AG04450 (cell line): ENCODE measurements at regions not wholly inside any gene's neighbourhood (a gene's known extent, or its start where the extent isn't known, plus 50 kb on each side); places are given as distances from the start of the nearest gene placed in this dataset.

Source experiments
- CTCF ChIA-PET: fragments of 300-600, 350-600 bp; formaldehyde crosslinking; extraction: SDS; loops from one replicate; lab custom pipeline; 2022; ENCODE audit warnings: antibody characterized with exemption, inconsistent platforms; lab: Charles Lee
- POLR2A ChIA-PET: fragments of 350-600 bp; formaldehyde crosslinking; extraction: SDS; loops from one replicate; lab custom pipeline; 2021; ENCODE audit warnings: antibody characterized with exemption, inconsistent platforms; lab: Yijun Ruan, JAX
- DNase-seq: peaks from one replicate; pipeline ENCODE4 v3.0.0-alpha.2; 2011; ENCODE audit warnings: low read depth, low spot score
- H3K27ac ChIP-seq: one replicate; pipeline ENCODE4 v1.5.1; 2012; ENCODE audit warnings: low read depth, low read length, control low read depth
- H3K27me3 ChIP-seq: one replicate; pipeline ENCODE4 v1.6.0; 2012; ENCODE audit warnings: low read length; ENCODE audit not compliant: control insufficient read depth, insufficient read depth
- H3K4me3 ChIP-seq: 2 replicates; pipeline ENCODE4 v1.5.1; 2011; ENCODE audit warnings: mild to moderate bottlenecking, low read depth, low read length, control low read depth
- H3K9me3 ChIP-seq: 2 replicates; pipeline ENCODE4 v1.5.1; 2012; ENCODE audit warnings: low read length; ENCODE audit not compliant: control insufficient read depth, insufficient read depth
- TF ChIP-seq, protein P1 (sequence below): IDR thresholded peaks from 2 replicates; pipeline ENCODE4 v1.5.1; 2011; ENCODE audit warnings: low read depth, low read length, control low read depth, inconsistent platforms

DNA sequence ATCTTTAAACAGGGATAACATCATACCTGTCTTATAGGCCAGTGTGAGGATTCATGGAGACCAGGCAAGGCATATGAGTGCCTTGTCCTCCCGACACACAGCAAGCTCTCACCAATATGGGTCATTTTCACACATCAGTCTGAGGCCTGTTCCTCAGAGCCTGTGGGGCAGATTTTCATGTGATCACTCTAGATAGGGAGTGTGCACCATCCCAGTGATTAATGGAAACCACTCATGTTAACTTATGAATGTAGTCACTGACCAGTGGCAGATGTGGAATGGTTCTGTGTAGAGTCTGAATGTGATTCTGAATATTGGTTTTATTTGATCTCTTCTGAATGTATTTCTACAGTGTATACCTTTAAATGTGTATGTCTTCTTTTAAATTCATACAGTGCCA is 219.7 kb upstream of the SFSWAP start:
- ChIA-PET CTCF (no interaction called here), POLR2A (no interaction called here)
- Histone ChIP-seq H3K27me3 (no peaks in the 10 kb centered on the region), H3K9me3 (peaks cover 22% of the 10 kb centered on the region), H3K4me3 (no peak overlapping the region), H3K27ac (no peak overlapping the region)
- TF ChIP-seq, protein P1, sequence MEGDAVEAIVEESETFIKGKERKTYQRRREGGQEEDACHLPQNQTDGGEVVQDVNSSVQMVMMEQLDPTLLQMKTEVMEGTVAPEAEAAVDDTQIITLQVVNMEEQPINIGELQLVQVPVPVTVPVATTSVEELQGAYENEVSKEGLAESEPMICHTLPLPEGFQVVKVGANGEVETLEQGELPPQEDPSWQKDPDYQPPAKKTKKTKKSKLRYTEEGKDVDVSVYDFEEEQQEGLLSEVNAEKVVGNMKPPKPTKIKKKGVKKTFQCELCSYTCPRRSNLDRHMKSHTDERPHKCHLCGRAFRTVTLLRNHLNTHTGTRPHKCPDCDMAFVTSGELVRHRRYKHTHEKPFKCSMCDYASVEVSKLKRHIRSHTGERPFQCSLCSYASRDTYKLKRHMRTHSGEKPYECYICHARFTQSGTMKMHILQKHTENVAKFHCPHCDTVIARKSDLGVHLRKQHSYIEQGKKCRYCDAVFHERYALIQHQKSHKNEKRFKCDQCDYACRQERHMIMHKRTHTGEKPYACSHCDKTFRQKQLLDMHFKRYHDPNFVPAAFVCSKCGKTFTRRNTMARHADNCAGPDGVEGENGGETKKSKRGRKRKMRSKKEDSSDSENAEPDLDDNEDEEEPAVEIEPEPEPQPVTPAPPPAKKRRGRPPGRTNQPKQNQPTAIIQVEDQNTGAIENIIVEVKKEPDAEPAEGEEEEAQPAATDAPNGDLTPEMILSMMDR, result no peak
- no peak for DNase-seq

GRCh38 chr12:131491916-131492490 is 218.9 kb upstream of the SFSWAP start:
- CTCF ChIA-PET, result no interaction called here
- peaks cover 22% of the 10 kb centered on the region for H3K9me3 ChIP-seq

DNA sequence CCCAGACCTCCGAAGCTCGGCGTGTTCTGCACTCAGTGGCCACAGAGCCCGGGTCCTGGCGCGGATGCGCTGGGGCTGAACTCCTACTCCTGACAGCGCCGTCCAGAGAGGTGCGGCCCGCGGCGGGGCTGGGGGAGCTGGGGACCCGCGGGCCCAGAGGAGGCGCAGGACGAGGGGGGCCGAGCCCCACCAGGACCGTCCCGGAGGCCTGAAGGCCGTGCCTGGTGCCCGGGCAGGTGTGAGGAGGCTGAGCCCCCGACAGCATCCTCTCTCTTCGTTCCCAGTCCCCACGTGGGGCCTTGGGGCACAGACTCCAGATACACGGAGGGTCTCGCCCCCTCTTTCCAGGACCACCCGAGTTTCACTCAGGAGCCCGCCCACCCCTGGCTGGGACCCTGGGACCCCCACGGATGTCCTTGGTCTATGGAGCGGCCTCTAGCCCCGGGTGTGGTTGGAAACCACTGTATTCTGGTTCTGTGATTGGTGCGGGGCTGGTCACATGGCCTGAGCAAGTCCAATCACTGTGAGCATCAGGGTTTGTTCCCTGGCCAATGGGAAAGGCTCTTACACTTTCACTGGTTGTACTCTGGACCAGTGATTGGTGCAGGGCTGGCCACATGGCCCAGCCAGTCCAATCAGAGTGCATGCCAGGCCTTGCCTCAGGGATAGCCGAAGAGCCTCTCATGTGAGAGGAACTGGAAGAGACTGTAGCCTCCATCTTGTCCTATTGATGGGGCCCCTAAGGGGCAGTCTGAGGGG is 217.6 kb upstream of the SFSWAP start:
- no peak for DNase-seq
- Histone ChIP-seq H3K9me3 (peaks cover 22% of the 10 kb centered on the region), H3K4me3 (no peak overlapping the region), H3K27me3 (no peaks in the 10 kb centered on the region), H3K27ac (no peak overlapping the region)
- TF ChIP-seq, protein P1, result no peak
- CTCF ChIA-PET, result no interaction called here
- POLR2A ChIA-PET, result no interaction called here

More at GRCh38 chr12:131491916-131492490, 218.9 kb upstream of the SFSWAP start:
- Histone ChIP-seq H3K27me3 (no peaks in the 10 kb centered on the region), H3K27ac (no peak overlapping the region), H3K4me3 (no peak overlapping the region)
- DNase-seq, result no peak
- POLR2A ChIA-PET, result no interaction called here
- TF ChIP-seq, protein P1, result no peak

- ChIA-PET CTCF (no interaction called here), POLR2A (no interaction called here)
- TF ChIP-seq, protein P1, result no peak
- Histone ChIP-seq H3K9me3 (peaks cover 29% of the 10 kb centered on the region), H3K4me3 (no peak overlapping the region), H3K27ac (no peak overlapping the region), H3K27me3 (no peaks in the 10 kb centered on the region)
- no peak for DNase-seq
Observed at GRCh38 chr12:131494216-131494615, 216.7 kb upstream of the SFSWAP start.
